IMR-90 (cell line): ENCODE measurements at regions not wholly inside any gene's neighbourhood (a gene's known extent, or its start where the extent isn't known, plus 50 kb on each side); places are given as distances from the start of the nearest gene placed in this dataset.

Experiments used
- ATAC-seq: fragments of 200-7000 bp; cut with Tn5 transposase; 2 replicates; pipeline ENCODE4 v1.9.1; 2020; ENCODE audit warnings: low read depth, mild to moderate bottlenecking, moderate library complexity
- BruUV-seq: library from RNA; stranded (reverse); fragments of 400-500 nt; replicated peaks from 2 replicates; lab custom pipeline; 2021; lab: Mats Ljungman, UMichigan
- CTCF ChIA-PET: fragments of 300-600 bp; formaldehyde crosslinking; extraction: SDS; loops from one replicate; lab custom pipeline; 2021; ENCODE audit warnings: antibody characterized with exemption; lab: Yijun Ruan, JAX
- POLR2A ChIA-PET: fragments of 300-600 bp; sonication (Branson Sonifier 250); formaldehyde crosslinking; loops from one replicate; lab custom pipeline; 2022; ENCODE audit warnings: antibody characterized with exemption; ENCODE audit not compliant: unreplicated experiment; lab: Charles Lee
- DNase-seq: peaks from one replicate; pipeline ENCODE4 v3.0.0; 2013
- H2AFZ ChIP-seq: replicated peaks from 2 replicates; pipeline ENCODE3; 2013; ENCODE audit warnings: low read length, mild to moderate bottlenecking; ENCODE audit not compliant: poor library complexity
- H2AK5ac ChIP-seq: 2 replicates; pipeline ENCODE4 v1.6.1; 2013; ENCODE audit warnings: low read depth, low read length, inconsistent platforms
- H2AK9ac ChIP-seq: replicated peaks from 2 replicates; pipeline ENCODE3; 2013; ENCODE audit warnings: mild to moderate bottlenecking, low read depth, low read length, moderate library complexity; ENCODE audit not compliant: poor library complexity
- H2BK120ac ChIP-seq: 2 replicates; pipeline ENCODE4 v1.6.1; 2013; ENCODE audit warnings: low read depth, low read length, inconsistent platforms
- H2BK15ac ChIP-seq: 3 replicates; pipeline ENCODE4 v1.6.1; 2013; ENCODE audit warnings: low read depth, low read length, inconsistent platforms
- H2BK20ac ChIP-seq: 2 replicates; pipeline ENCODE4 v1.6.1; 2013; ENCODE audit warnings: low read depth, mild to moderate bottlenecking, inconsistent platforms, low read length, moderate library complexity
- H2BK5ac ChIP-seq: 2 replicates; pipeline ENCODE4 v1.6.1; 2013; ENCODE audit warnings: mild to moderate bottlenecking, low read depth, low read length, inconsistent platforms; ENCODE audit not compliant: poor library complexity, severe bottlenecking
- H3K14ac ChIP-seq: replicated peaks from 2 replicates; pipeline ENCODE4 v1.6.1; 2013; ENCODE audit warnings: low read depth, low read length, inconsistent platforms
- H3K18ac ChIP-seq: 2 replicates; pipeline ENCODE4 v1.6.1; 2013; ENCODE audit warnings: low read depth, low read length, control low read depth
- H3K23ac ChIP-seq: 2 replicates; pipeline ENCODE4 v1.6.1; 2013; ENCODE audit warnings: low read depth, low read length, inconsistent platforms
- H3K27ac ChIP-seq: 2 replicates; pipeline ENCODE4 v1.5.1; 2013; ENCODE audit warnings: mild to moderate bottlenecking, control low read depth, low read length; ENCODE audit not compliant: insufficient read depth
- H3K27me3 ChIP-seq: 2 replicates; pipeline ENCODE4 v1.6.1; 2013; ENCODE audit warnings: low read length; ENCODE audit not compliant: control insufficient read depth, insufficient read depth
- H3K36me3 ChIP-seq: 2 replicates; pipeline ENCODE4 v1.6.1; 2013; ENCODE audit warnings: low read length, mixed read lengths; ENCODE audit not compliant: control insufficient read depth, insufficient read depth
- H3K4ac ChIP-seq: 2 replicates; pipeline ENCODE4 v1.6.1; 2013; ENCODE audit warnings: low read depth, low read length, inconsistent platforms
- H3K4me1 ChIP-seq: 2 replicates; pipeline ENCODE4 v1.6.1; 2013; ENCODE audit warnings: low read length, mixed read lengths; ENCODE audit not compliant: control insufficient read depth, insufficient read depth
- H3K4me2 ChIP-seq: 2 replicates; pipeline ENCODE4 v1.6.1; 2013; ENCODE audit warnings: low read depth, mild to moderate bottlenecking, control low read depth, low read length, moderate library complexity
- H3K4me3 ChIP-seq: 2 replicates; pipeline ENCODE4 v1.5.1; 2013; ENCODE audit warnings: low read depth, mild to moderate bottlenecking, control low read depth, low read length, moderate library complexity; ENCODE audit not compliant: insufficient read depth
- H3K56ac ChIP-seq: 2 replicates; pipeline ENCODE4 v1.6.1; 2013; ENCODE audit warnings: low read length, inconsistent platforms; ENCODE audit not compliant: insufficient read depth; ENCODE audit errors: extremely low read depth
- H3K79me1 ChIP-seq, 2 experiments: 2 replicates each; pipeline ENCODE4 v1.6.1; 2013; ENCODE audit warnings: low read length in 2 of 2, inconsistent platforms in 1 of 2, low read depth in 1 of 2
- H3K9ac ChIP-seq: 2 replicates; pipeline ENCODE4 v1.6.1; 2013; ENCODE audit warnings: low read depth, low read length, control low read depth
- H3K9me1 ChIP-seq: 2 replicates; pipeline ENCODE4 v1.6.1; 2013; ENCODE audit warnings: low read length, inconsistent platforms; ENCODE audit not compliant: insufficient read depth
- H3K9me3 ChIP-seq: 2 replicates; pipeline ENCODE4 v1.6.1; 2013; ENCODE audit warnings: low read length; ENCODE audit not compliant: control insufficient read depth, insufficient read depth
- H4K20me1 ChIP-seq: 2 replicates; pipeline ENCODE4 v1.6.1; 2013; ENCODE audit warnings: low read length, inconsistent platforms; ENCODE audit not compliant: insufficient read depth
- H4K5ac ChIP-seq: 2 replicates; pipeline ENCODE4 v1.6.1; 2013; ENCODE audit warnings: mild to moderate bottlenecking, low read depth, low read length, control low read depth
- H4K8ac ChIP-seq, 2 experiments: 2 replicates each; pipeline ENCODE4 v1.6.1; 2013; ENCODE audit warnings: low read depth in 2 of 2, low read length in 2 of 2, control low read depth in 1 of 2, inconsistent platforms in 1 of 2
- H4K91ac ChIP-seq: 2 replicates; pipeline ENCODE4 v1.6.1; 2013; ENCODE audit warnings: low read depth, low read length, inconsistent platforms; ENCODE audit not compliant: insufficient read depth
- CEBPB ChIP-seq: IDR thresholded peaks from 2 replicates; pipeline ENCODE4 v1.6.1; 2012; ENCODE audit warnings: low read depth, low read length, improper control_type of control experiment
- WGBS, 2 experiments: methylation state at CpG; one replicate each; pipeline versions ENCODE4 v1.1.5 to v1.1.7; 2013; ENCODE audit warnings: missing lambda C conversion rate in 2 of 2; ENCODE audit not compliant: insufficient read length in 1 of 2; ENCODE audit errors: extremely low coverage in 2 of 2; 5-methylcytosine and 5-hydroxymethylcytosine counted together
- dilution Hi-C: fragments of 300-500 bp; cut with HindIII; formaldehyde crosslinking; loops from one replicate; pipeline ENCODE4 v1.14.3; 2018; ENCODE audit warnings: low sequenced_read_pairs; ENCODE audit not compliant: unreplicated experiment
- in situ Hi-C: fragments of 300-500 bp; cut with MboI; formaldehyde crosslinking; loops from 3 replicates; pipeline ENCODE4 v1.14.3; 2019; ENCODE audit warnings: low sequenced_read_pairs, inconsistent platforms, mixed read lengths
- intact Hi-C: fragments of 100-400 bp; cut with micrococcal nuclease; formaldehyde crosslinking; loops from 2 replicates; pipeline ENCODE4 v1.10.0; 2022

DNA sequence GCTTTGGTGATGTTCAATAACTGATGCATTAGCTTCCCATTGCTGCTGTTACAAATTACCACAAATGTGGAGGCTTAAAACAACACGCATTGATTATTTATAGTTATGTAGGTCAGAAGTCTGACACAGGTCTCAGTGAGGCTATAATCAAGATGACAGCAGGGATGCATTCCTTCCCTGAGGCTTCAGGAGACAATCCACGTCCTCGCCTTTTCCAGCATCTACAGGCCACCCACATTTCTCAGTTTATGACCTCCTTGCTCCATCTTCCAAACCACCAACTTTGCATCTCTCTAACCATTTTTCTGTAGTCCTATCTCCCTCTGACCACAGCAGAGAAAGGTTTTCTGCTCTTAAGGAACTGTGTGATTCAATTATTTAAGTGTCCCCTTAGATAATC is 92.5 kb downstream of the GASK1B start:
- no TSS peak for BruUV-seq
- Histone ChIP-seq H3K23ac (no peak overlapping the region), H3K36me3 (no peaks in the 10 kb centered on the region), H3K27me3 (no peaks in the 10 kb centered on the region), H4K20me1 (no peaks in the 10 kb centered on the region), H3K4me1 (no peaks in the 10 kb centered on the region), H3K4me3 (no peak overlapping the region), H4K8ac (no peak overlapping the region), H3K4ac (no peak overlapping the region), H2BK5ac (no peak overlapping the region), H2AK9ac (no peak overlapping the region), H3K9me3 (no peaks in the 10 kb centered on the region), H2AK5ac (no peak overlapping the region), H4K5ac (no peak overlapping the region), H2AFZ (no peak overlapping the region), H3K27ac (no peak overlapping the region), H2BK20ac (no peak overlapping the region), H3K9me1 (no peaks in the 10 kb centered on the region), H3K56ac (no peak overlapping the region), H3K4me2 (no peak overlapping the region), H3K79me1 (no peaks in the 10 kb centered on the region), H3K18ac (no peak overlapping the region), H2BK15ac (no peak overlapping the region), H3K9ac (no peak overlapping the region), H4K91ac (no peak overlapping the region), H3K14ac (no peak overlapping the region), H2BK120ac (no peak overlapping the region)
- in situ Hi-C loops = no loop called here
- TF ChIP-seq CEBPB = no peak
- no peak for ATAC-seq
- dilution Hi-C loops = no loop called here
- WGBS, 2 experiments = no CpG with 5 or more reads among the region's 3 CpGs
- CTCF ChIA-PET = no interaction called here
- DNase-seq = no peak
- intact Hi-C loops = no loop called here
- POLR2A ChIA-PET = no interaction called here
